Keratinocyte (primary cell): ENCODE measurements at regions not wholly inside any gene's neighbourhood (a gene's known extent, or its start where the extent isn't known, plus 50 kb on each side); places are given as distances from the start of the nearest gene placed in this dataset.

Experiments
- EZH2 ChIP-seq: IDR thresholded peaks from one replicate; pipeline ENCODE4 v1.6.1; 2012; ENCODE audit warnings: inconsistent platforms, mild to moderate bottlenecking, low read length, moderate library complexity
- TF ChIP-seq, protein P1 (sequence below), 3 experiments: IDR thresholded peaks in 1 of 3; conservative IDR thresholded peaks in 1 of 3; optimal IDR thresholded peaks in 1 of 3; 2 replicates in 2 of 3; 3 replicates in 1 of 3; pipeline versions ENCODE3 to v1.5.1; 2011; ENCODE audit warnings: low read length in 3 of 3, mild to moderate bottlenecking in 3 of 3, moderate library complexity in 2 of 3, control low read depth in 1 of 3, inconsistent platforms in 1 of 3; ENCODE audit not compliant: insufficient read depth in 2 of 3; ENCODE audit errors: extremely low read depth in 1 of 3

DNA sequence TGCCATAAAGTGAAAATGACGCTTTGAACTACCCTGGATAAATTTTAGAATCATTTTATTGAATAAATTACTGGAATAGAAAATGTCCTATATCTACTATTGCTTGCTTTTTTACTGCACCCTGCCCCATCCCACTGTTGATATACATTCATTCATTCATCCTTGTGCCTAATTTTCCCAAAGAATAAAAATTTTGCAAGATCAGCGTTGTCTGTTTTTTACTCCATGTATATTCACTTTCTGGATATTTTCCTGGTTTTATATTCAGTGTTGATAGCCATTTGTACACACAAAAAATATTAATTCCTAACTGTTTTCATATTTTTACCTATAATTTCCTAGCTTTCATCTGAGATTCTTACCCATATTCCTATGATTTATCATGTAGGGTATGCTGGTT, 262.9 kb upstream of the MAGI2 start:
- no peak for TF ChIP-seq EZH2
- TF ChIP-seq, protein P1, sequence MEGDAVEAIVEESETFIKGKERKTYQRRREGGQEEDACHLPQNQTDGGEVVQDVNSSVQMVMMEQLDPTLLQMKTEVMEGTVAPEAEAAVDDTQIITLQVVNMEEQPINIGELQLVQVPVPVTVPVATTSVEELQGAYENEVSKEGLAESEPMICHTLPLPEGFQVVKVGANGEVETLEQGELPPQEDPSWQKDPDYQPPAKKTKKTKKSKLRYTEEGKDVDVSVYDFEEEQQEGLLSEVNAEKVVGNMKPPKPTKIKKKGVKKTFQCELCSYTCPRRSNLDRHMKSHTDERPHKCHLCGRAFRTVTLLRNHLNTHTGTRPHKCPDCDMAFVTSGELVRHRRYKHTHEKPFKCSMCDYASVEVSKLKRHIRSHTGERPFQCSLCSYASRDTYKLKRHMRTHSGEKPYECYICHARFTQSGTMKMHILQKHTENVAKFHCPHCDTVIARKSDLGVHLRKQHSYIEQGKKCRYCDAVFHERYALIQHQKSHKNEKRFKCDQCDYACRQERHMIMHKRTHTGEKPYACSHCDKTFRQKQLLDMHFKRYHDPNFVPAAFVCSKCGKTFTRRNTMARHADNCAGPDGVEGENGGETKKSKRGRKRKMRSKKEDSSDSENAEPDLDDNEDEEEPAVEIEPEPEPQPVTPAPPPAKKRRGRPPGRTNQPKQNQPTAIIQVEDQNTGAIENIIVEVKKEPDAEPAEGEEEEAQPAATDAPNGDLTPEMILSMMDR (optimal IDR thresholded peaks at IDR 0.05 in 1 of 3, IDR thresholded peaks at IDR 0.05 in 1 of 3, conservative IDR thresholded peaks at IDR 0.05 in 1 of 3; ENCODE audit: extremely low read depth in 1 of 3, insufficient read depth in 2 of 3, low read length in 3 of 3): no peak
